ENCODE measurements at regions not wholly inside any gene's neighbourhood (a gene's known extent, or its start where the extent isn't known, plus 50 kb on each side); places are given as distances from the start of the nearest gene placed in this dataset.

DNA sequence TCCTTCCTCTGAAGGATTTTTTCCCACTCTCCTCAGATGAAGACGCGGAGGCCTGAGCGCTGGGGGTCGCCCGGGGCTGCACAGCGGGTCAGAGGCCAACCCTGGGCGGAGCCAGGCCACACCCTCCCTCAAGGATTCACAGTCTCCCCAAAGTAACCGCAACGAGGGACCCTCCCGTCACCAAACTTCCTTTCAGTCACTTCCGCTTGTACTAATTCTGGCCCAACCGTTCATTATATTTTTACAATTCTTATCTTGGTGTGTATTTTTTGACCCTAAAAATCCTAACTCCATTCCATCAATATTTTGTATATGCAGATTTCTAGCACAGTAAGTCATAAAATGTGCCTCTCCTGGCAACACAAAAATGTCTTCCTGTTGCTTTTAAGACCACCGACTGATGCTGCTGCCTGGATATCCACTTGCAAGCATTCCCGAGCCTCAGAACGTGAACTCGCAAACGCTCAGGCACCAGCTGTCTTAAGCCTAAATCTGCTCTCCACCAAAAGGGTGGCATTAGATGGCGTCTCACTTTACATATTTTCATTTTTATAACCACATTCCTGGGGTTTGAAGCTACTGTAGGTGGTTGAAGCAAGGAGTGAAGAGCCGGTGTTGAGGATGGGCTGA, 128.0 kb downstream of the DLL1 start:
- TF ChIP-seq, protein P1, sequence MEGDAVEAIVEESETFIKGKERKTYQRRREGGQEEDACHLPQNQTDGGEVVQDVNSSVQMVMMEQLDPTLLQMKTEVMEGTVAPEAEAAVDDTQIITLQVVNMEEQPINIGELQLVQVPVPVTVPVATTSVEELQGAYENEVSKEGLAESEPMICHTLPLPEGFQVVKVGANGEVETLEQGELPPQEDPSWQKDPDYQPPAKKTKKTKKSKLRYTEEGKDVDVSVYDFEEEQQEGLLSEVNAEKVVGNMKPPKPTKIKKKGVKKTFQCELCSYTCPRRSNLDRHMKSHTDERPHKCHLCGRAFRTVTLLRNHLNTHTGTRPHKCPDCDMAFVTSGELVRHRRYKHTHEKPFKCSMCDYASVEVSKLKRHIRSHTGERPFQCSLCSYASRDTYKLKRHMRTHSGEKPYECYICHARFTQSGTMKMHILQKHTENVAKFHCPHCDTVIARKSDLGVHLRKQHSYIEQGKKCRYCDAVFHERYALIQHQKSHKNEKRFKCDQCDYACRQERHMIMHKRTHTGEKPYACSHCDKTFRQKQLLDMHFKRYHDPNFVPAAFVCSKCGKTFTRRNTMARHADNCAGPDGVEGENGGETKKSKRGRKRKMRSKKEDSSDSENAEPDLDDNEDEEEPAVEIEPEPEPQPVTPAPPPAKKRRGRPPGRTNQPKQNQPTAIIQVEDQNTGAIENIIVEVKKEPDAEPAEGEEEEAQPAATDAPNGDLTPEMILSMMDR (conservative IDR thresholded peaks at IDR 0.05), result no peak
- no peak for TF ChIP-seq ZFX (IDR thresholded peaks at IDR 0.05)

Data from C4-2B (cell line).